Loucy (cell line): ENCODE measurements at regions not wholly inside any gene's neighbourhood (a gene's known extent, or its start where the extent isn't known, plus 50 kb on each side); places are given as distances from the start of the nearest gene placed in this dataset.

Experiments
- H2AFZ ChIP-seq: fragments of 200-600 bp; sonication (generic); 2 replicates; pipeline ENCODE4 v1.6.0; 2016; ENCODE audit warnings: antibody characterized with exemption, mild to moderate bottlenecking, low read length, moderate library complexity
- H3F3A ChIP-seq: fragments of 200-600 bp; 2 replicates; pipeline ENCODE4 v1.6.0; 2016; ENCODE audit warnings: antibody characterized with exemption, low read depth, mild to moderate bottlenecking
- H3K27me3 ChIP-seq: fragments of 200-600 bp; sonication (generic); 2 replicates; pipeline ENCODE4 v1.6.1; 2014; ENCODE audit warnings: low read length, mild to moderate bottlenecking; ENCODE audit not compliant: insufficient read depth, poor library complexity, severe bottlenecking
- H3K36me3 ChIP-seq: fragments of 200-600 bp; sonication (generic); 2 replicates; pipeline ENCODE4 v1.6.1; 2016; ENCODE audit warnings: low read length; ENCODE audit not compliant: insufficient read depth
- H3K4me1 ChIP-seq: fragments of 200-600 bp; sonication (generic); 2 replicates; pipeline ENCODE4 v1.5.1; 2014; ENCODE audit warnings: low read length, mild to moderate bottlenecking; ENCODE audit not compliant: insufficient read depth, poor library complexity, severe bottlenecking
- H3K4me2 ChIP-seq: fragments of 200-600 bp; sonication (generic); 2 replicates; pipeline ENCODE4 v1.6.0; 2014; ENCODE audit warnings: antibody characterized with exemption, low read length, low read depth, mild to moderate bottlenecking; ENCODE audit not compliant: poor library complexity, severe bottlenecking
- H3K4me3 ChIP-seq: fragments of 200-600 bp; sonication (generic); 2 replicates; pipeline ENCODE4 v1.5.1; 2014; ENCODE audit warnings: low read length, mild to moderate bottlenecking, mixed read lengths; ENCODE audit not compliant: poor library complexity, severe bottlenecking
- H3K79me2 ChIP-seq: fragments of 200-600 bp; sonication (generic); 2 replicates; pipeline ENCODE4 v1.6.1; 2014; ENCODE audit warnings: low read length; ENCODE audit not compliant: insufficient read depth
- H3K9ac ChIP-seq: fragments of 200-600 bp; sonication (generic); 2 replicates; pipeline ENCODE4 v1.6.0; 2014; ENCODE audit warnings: mild to moderate bottlenecking, low read depth, low read length, moderate library complexity; ENCODE audit not compliant: poor library complexity, severe bottlenecking
- H3K9me2 ChIP-seq: fragments of 200-600 bp; sonication (generic); replicated peaks from 2 replicates; pipeline ENCODE4 v1.6.1; 2016; ENCODE audit warnings: low read depth, low read length, mixed read lengths
- H3K9me3 ChIP-seq: fragments of 200-600 bp; sonication (generic); 2 replicates; pipeline ENCODE4 v1.6.1; 2014; ENCODE audit warnings: mild to moderate bottlenecking, antibody characterized with exemption, low read length, low read depth; ENCODE audit not compliant: insufficient read depth
- H4K20me1 ChIP-seq: fragments of 200-600 bp; sonication (generic); 2 replicates; pipeline ENCODE4 v1.6.0; 2014; ENCODE audit warnings: antibody characterized with exemption, low read length, mild to moderate bottlenecking; ENCODE audit not compliant: insufficient read depth, poor library complexity, severe bottlenecking
- CTCF ChIP-seq: fragments of 200-600 bp; sonication (generic); conservative IDR thresholded peaks from 2 replicates; pipeline ENCODE4 v1.5.1; 2014; ENCODE audit warnings: mild to moderate bottlenecking, antibody characterized with exemption, low read length
- EZH2phosphoT487 ChIP-seq: fragments of 200-600 bp; IDR thresholded peaks from 2 replicates; pipeline ENCODE4 v1.6.1; 2018; ENCODE audit warnings: antibody characterized with exemption, mild to moderate bottlenecking, moderate library complexity, borderline replicate concordance

GRCh38 chr6:27542485-27542884 is 69.6 kb upstream of the ZNF184 start:
- TF ChIP-seq EZH2phosphoT487: no peak
- no peak for TF ChIP-seq CTCF
- H3F3A ChIP-seq: no peaks in the 10 kb centered on the region
- H2AFZ ChIP-seq: no peak overlapping the region

GRCh38 chr6:27541933-27542297 is 69.0 kb upstream of the ZNF184 start:
- Histone ChIP-seq H3K36me3 (no peaks in the 10 kb centered on the region), H3K27me3 (no peaks in the 10 kb centered on the region), H4K20me1 (no peaks in the 10 kb centered on the region), H3K4me2 (no peak overlapping the region), H3F3A (no peaks in the 10 kb centered on the region), H3K9me3 (no peaks in the 10 kb centered on the region; the same call in 1 of the 2 replicates), H3K4me3 (no peak overlapping the region), H3K9ac (no peak overlapping the region), H3K79me2 (no peaks in the 10 kb centered on the region), H3K9me2 (no peaks in the 10 kb centered on the region), H2AFZ (no peak overlapping the region), H3K4me1 (no peaks in the 10 kb centered on the region)
- no peak for TF ChIP-seq EZH2phosphoT487
- no peak for TF ChIP-seq CTCF

More at GRCh38 chr6:27542485-27542884, 69.6 kb upstream of the ZNF184 start:
- Histone ChIP-seq H3K36me3 (no peaks in the 10 kb centered on the region), H3K9me3 (peaks cover 2% of the 10 kb centered on the region; the same call in 1 of the 2 replicates), H3K9ac (no peak overlapping the region), H3K27me3 (no peaks in the 10 kb centered on the region), H3K79me2 (no peaks in the 10 kb centered on the region), H3K9me2 (no peaks in the 10 kb centered on the region), H3K4me3 (no peak overlapping the region), H3K4me2 (no peak overlapping the region), H3K4me1 (no peaks in the 10 kb centered on the region), H4K20me1 (no peaks in the 10 kb centered on the region)

- no peaks in the 10 kb centered on the region for H3K79me2 ChIP-seq
- H4K20me1 ChIP-seq: no peaks in the 10 kb centered on the region
- no peaks in the 10 kb centered on the region for H3F3A ChIP-seq
- no peaks in the 10 kb centered on the region for H3K9me3 ChIP-seq
- H3K4me3 ChIP-seq: no peak overlapping the region
- H3K9me2 ChIP-seq: no peaks in the 10 kb centered on the region
- no peak overlapping the region for H3K4me2 ChIP-seq
- H3K9ac ChIP-seq: no peak overlapping the region
- H2AFZ ChIP-seq: no peak overlapping the region
- H3K4me1 ChIP-seq: no peaks in the 10 kb centered on the region
- no peaks in the 10 kb centered on the region for H3K27me3 ChIP-seq
- no peak for TF ChIP-seq CTCF
- no peak for TF ChIP-seq EZH2phosphoT487
- no peaks in the 10 kb centered on the region for H3K36me3 ChIP-seq
Observed at GRCh38 chr6:27541212-27541932, 68.5 kb upstream of the ZNF184 start.
